Keratinocyte (primary cell): ENCODE measurements at regions not wholly inside any gene's neighbourhood (a gene's known extent, or its start where the extent isn't known, plus 50 kb on each side); places are given as distances from the start of the nearest gene placed in this dataset.

Experiments used
- EZH2 ChIP-seq: IDR thresholded peaks from one replicate; pipeline ENCODE4 v1.6.1; 2012; ENCODE audit warnings: inconsistent platforms, mild to moderate bottlenecking, low read length, moderate library complexity
- TF ChIP-seq, protein P1 (sequence below), 3 experiments: IDR thresholded peaks in 1 of 3; conservative IDR thresholded peaks in 1 of 3; optimal IDR thresholded peaks in 1 of 3; 2 replicates in 2 of 3; 3 replicates in 1 of 3; pipeline versions ENCODE3 to v1.5.1; 2011; ENCODE audit warnings: low read length in 3 of 3, mild to moderate bottlenecking in 3 of 3, moderate library complexity in 2 of 3, control low read depth in 1 of 3, inconsistent platforms in 1 of 3; ENCODE audit not compliant: insufficient read depth in 2 of 3; ENCODE audit errors: extremely low read depth in 1 of 3

GRCh38 chr2:146388757-146389156, 1456.1 kb upstream of the ACVR2A start:
- no peak for TF ChIP-seq EZH2
- TF ChIP-seq, protein P1, sequence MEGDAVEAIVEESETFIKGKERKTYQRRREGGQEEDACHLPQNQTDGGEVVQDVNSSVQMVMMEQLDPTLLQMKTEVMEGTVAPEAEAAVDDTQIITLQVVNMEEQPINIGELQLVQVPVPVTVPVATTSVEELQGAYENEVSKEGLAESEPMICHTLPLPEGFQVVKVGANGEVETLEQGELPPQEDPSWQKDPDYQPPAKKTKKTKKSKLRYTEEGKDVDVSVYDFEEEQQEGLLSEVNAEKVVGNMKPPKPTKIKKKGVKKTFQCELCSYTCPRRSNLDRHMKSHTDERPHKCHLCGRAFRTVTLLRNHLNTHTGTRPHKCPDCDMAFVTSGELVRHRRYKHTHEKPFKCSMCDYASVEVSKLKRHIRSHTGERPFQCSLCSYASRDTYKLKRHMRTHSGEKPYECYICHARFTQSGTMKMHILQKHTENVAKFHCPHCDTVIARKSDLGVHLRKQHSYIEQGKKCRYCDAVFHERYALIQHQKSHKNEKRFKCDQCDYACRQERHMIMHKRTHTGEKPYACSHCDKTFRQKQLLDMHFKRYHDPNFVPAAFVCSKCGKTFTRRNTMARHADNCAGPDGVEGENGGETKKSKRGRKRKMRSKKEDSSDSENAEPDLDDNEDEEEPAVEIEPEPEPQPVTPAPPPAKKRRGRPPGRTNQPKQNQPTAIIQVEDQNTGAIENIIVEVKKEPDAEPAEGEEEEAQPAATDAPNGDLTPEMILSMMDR (optimal IDR thresholded peaks at IDR 0.05 in 1 of 3, IDR thresholded peaks at IDR 0.05 in 1 of 3, conservative IDR thresholded peaks at IDR 0.05 in 1 of 3; ENCODE audit: extremely low read depth in 1 of 3, insufficient read depth in 2 of 3, low read length in 3 of 3) = no peak
